GM12878 (cell line): ENCODE measurements at regions not wholly inside any gene's neighbourhood (a gene's known extent, or its start where the extent isn't known, plus 50 kb on each side); places are given as distances from the start of the nearest gene placed in this dataset.

Source experiments
- CBX5 ChIP-seq: sonication (generic); IDR thresholded peaks from 2 replicates; pipeline ENCODE4 v1.6.1; 2016; ENCODE audit warnings: low read depth, moderate library complexity, mild to moderate bottlenecking, inconsistent platforms
- HDAC6 ChIP-seq: fragments of 200-600 bp; sonication (generic); IDR thresholded peaks from one replicate; pipeline ENCODE4 v1.8.0; 2017; ENCODE audit warnings: antibody characterized with exemption; ENCODE audit not compliant: unreplicated experiment
- HDGF ChIP-seq: fragments of 450-650 bp; IDR thresholded peaks from 2 replicates; pipeline ENCODE4 v1.6.1; 2016; ENCODE audit warnings: antibody characterized with exemption
- JUNB ChIP-seq: IDR thresholded peaks from 2 replicates; pipeline ENCODE4 v1.6.1; 2016; ENCODE audit warnings: antibody characterized with exemption, mild to moderate bottlenecking
- KDM1A ChIP-seq: fragments of 200-600 bp; sonication (generic); IDR thresholded peaks from 2 replicates; pipeline ENCODE4 v1.6.1; 2016; ENCODE audit warnings: borderline replicate concordance
- SMC3 ChIP-seq: IDR thresholded peaks from 2 replicates; pipeline ENCODE4 v1.6.1; 2011; ENCODE audit warnings: low read length, improper control_type of control experiment, borderline replicate concordance
- TCF12 ChIP-seq: IDR thresholded peaks from 2 replicates; pipeline ENCODE4 v1.6.1; 2011; ENCODE audit warnings: low read depth, mild to moderate bottlenecking, low read length
- TF ChIP-seq, protein P1 (sequence below), 3 experiments: IDR thresholded peaks in 2 of 3; conservative IDR thresholded peaks in 1 of 3; 2 replicates each; pipeline ENCODE4 v1.5.1; 2011; ENCODE audit warnings: low read depth in 3 of 3, low read length in 3 of 3, mild to moderate bottlenecking in 3 of 3, control low read depth in 2 of 3, moderate library complexity in 2 of 3, inconsistent platforms in 1 of 3, mixed read lengths in 1 of 3; ENCODE audit not compliant: control insufficient read depth in 2 of 3, insufficient read depth in 1 of 3; ENCODE audit errors: extremely low read depth in 1 of 3
- TF ChIP-seq, protein P2 (sequence below): IDR thresholded peaks from 2 replicates; pipeline ENCODE4 v1.6.1; 2011; ENCODE audit warnings: mild to moderate bottlenecking, low read depth, low read length, moderate library complexity; ENCODE audit not compliant: insufficient replicate concordance

GRCh38 chr5:24986326-24986725 is 341.5 kb upstream of the CDH10 start:
- no peak for TF ChIP-seq CBX5
- no peak for TF ChIP-seq SMC3
- TF ChIP-seq HDGF: no peak
- TF ChIP-seq TCF12: no peak
- TF ChIP-seq, protein P1, sequence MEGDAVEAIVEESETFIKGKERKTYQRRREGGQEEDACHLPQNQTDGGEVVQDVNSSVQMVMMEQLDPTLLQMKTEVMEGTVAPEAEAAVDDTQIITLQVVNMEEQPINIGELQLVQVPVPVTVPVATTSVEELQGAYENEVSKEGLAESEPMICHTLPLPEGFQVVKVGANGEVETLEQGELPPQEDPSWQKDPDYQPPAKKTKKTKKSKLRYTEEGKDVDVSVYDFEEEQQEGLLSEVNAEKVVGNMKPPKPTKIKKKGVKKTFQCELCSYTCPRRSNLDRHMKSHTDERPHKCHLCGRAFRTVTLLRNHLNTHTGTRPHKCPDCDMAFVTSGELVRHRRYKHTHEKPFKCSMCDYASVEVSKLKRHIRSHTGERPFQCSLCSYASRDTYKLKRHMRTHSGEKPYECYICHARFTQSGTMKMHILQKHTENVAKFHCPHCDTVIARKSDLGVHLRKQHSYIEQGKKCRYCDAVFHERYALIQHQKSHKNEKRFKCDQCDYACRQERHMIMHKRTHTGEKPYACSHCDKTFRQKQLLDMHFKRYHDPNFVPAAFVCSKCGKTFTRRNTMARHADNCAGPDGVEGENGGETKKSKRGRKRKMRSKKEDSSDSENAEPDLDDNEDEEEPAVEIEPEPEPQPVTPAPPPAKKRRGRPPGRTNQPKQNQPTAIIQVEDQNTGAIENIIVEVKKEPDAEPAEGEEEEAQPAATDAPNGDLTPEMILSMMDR (IDR thresholded peaks at IDR 0.05 in 2 of 3, conservative IDR thresholded peaks at IDR 0.05 in 1 of 3; ENCODE audit: control insufficient read depth in 2 of 3, extremely low read depth in 1 of 3, insufficient read depth in 1 of 3, low read depth in 3 of 3, low read length in 3 of 3): no peak
- no peak for TF ChIP-seq JUNB
- TF ChIP-seq KDM1A: no peak
- TF ChIP-seq, protein P2, sequence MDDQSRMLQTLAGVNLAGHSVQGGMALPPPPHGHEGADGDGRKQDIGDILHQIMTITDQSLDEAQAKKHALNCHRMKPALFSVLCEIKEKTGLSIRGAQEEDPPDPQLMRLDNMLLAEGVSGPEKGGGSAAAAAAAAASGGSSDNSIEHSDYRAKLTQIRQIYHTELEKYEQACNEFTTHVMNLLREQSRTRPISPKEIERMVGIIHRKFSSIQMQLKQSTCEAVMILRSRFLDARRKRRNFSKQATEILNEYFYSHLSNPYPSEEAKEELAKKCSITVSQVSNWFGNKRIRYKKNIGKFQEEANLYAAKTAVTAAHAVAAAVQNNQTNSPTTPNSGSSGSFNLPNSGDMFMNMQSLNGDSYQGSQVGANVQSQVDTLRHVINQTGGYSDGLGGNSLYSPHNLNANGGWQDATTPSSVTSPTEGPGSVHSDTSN: no peak
- no peak for TF ChIP-seq HDAC6
